CD14-positive monocyte (primary cell): ENCODE measurements at regions not wholly inside any gene's neighbourhood (a gene's known extent, or its start where the extent isn't known, plus 50 kb on each side); places are given as distances from the start of the nearest gene placed in this dataset.

Source experiments
- DNase-seq, 3 donors: peaks; one replicate each; pipeline ENCODE4 v3.0.0-alpha.2; 2011 to 2022
- H2AFZ ChIP-seq: 2 replicates; pipeline ENCODE4 v1.6.0; 2012; ENCODE audit warnings: mild to moderate bottlenecking, low read depth, low read length, inconsistent platforms; ENCODE audit not compliant: insufficient read depth, poor library complexity, severe bottlenecking
- H3K27ac ChIP-seq, 2 donors: 1 replicate in 1 of 2; 2 replicates in 1 of 2; pipeline ENCODE4 v1.5.1; 2012 to 2013; ENCODE audit warnings: low read length in 2 of 2, control low read depth in 1 of 2, inconsistent platforms in 1 of 2, low read depth in 1 of 2, mild to moderate bottlenecking in 1 of 2
- H3K27me3 ChIP-seq, 2 donors: one replicate each; pipeline versions ENCODE4 v1.6.0 to v1.6.1; 2011 to 2013; ENCODE audit warnings: low read length in 2 of 2; ENCODE audit not compliant: control insufficient read depth in 2 of 2, insufficient read depth in 2 of 2
- H3K36me3 ChIP-seq, 2 donors: replicated peaks in 1 of 2; 1 replicate in 1 of 2; 2 replicates in 1 of 2; pipeline versions ENCODE4 v1.5.1 to v1.6.1; 2012 to 2013; ENCODE audit warnings: low read length in 2 of 2, control low read depth in 1 of 2, inconsistent platforms in 1 of 2, mild to moderate bottlenecking in 1 of 2; ENCODE audit not compliant: insufficient read depth in 2 of 2, control insufficient read depth in 1 of 2
- H3K4me1 ChIP-seq, 2 donors: 1 replicate in 1 of 2; 2 replicates in 1 of 2; pipeline versions ENCODE4 v1.5.1 to v1.6.1; 2012 to 2013; ENCODE audit warnings: low read length in 2 of 2, control low read depth in 1 of 2, inconsistent platforms in 1 of 2, mild to moderate bottlenecking in 1 of 2, moderate library complexity in 1 of 2; ENCODE audit not compliant: insufficient read depth in 2 of 2, control insufficient read depth in 1 of 2
- H3K4me2 ChIP-seq: replicated peaks from 2 replicates; pipeline ENCODE3; 2012; ENCODE audit warnings: low read length, moderate library complexity, mild to moderate bottlenecking; ENCODE audit not compliant: poor library complexity, severe bottlenecking; ENCODE audit errors: extremely low read depth
- H3K4me3 ChIP-seq, 3 experiments: fragments of 200-600 bp in 1 of 3; sonication (generic) in 1 of 3; replicated peaks in 1 of 3; 1 replicate in 2 of 3; 2 replicates in 1 of 3; pipeline ENCODE4 v1.5.1; 2011 to 2013; ENCODE audit warnings: low read length in 3 of 3, mild to moderate bottlenecking in 3 of 3, control low read depth in 2 of 3, low read depth in 2 of 3, inconsistent platforms in 1 of 3, moderate library complexity in 1 of 3
- H3K79me2 ChIP-seq: 2 replicates; pipeline ENCODE4 v1.6.0; 2012; ENCODE audit warnings: mild to moderate bottlenecking, control low read depth, inconsistent platforms, low read length, moderate library complexity; ENCODE audit not compliant: insufficient read depth
- H3K9ac ChIP-seq: 2 replicates; pipeline ENCODE4 v1.6.0; 2017; ENCODE audit warnings: low read length, mild to moderate bottlenecking; ENCODE audit not compliant: insufficient read depth, poor library complexity, severe bottlenecking
- H3K9me3 ChIP-seq, 2 donors: replicated peaks in 1 of 2; 1 replicate in 1 of 2; 2 replicates in 1 of 2; pipeline versions ENCODE4 v1.5.1 to v1.6.1; 2012 to 2013; ENCODE audit warnings: low read length in 2 of 2, control low read depth in 1 of 2; ENCODE audit not compliant: control insufficient read depth in 1 of 2, insufficient read depth in 1 of 2
- H4K20me1 ChIP-seq: 2 replicates; pipeline ENCODE4 v1.6.0; 2012; ENCODE audit warnings: mild to moderate bottlenecking, low read length, control low read depth, moderate library complexity; ENCODE audit not compliant: insufficient read depth
- H3K27ac Mint-ChIP-seq, 7 donors: one replicate each; pipeline ENCODE4 v1.8.0; 2020; ENCODE audit warnings: mild to moderate bottlenecking in 7 of 7, mixed read lengths in 7 of 7, moderate library complexity in 6 of 7, inconsistent platforms in 2 of 7
- H3K27me3 Mint-ChIP-seq, 3 donors: one replicate each; pipeline ENCODE4 v1.8.0; 2021 to 2022; ENCODE audit warnings: low read depth in 3 of 3, mild to moderate bottlenecking in 3 of 3, mixed read lengths in 3 of 3, moderate library complexity in 3 of 3, inconsistent platforms in 1 of 3
- H3K36me3 Mint-ChIP-seq, 2 donors: one replicate each; pipeline ENCODE4 v1.8.0; 2020; ENCODE audit warnings: mixed read lengths in 2 of 2, inconsistent platforms in 1 of 2, mild to moderate bottlenecking in 1 of 2
- H3K4me1 Mint-ChIP-seq: one replicate; pipeline ENCODE4 v1.8.0; 2020; ENCODE audit warnings: mild to moderate bottlenecking, mixed read lengths
- H3K4me3 Mint-ChIP-seq, 2 donors: one replicate each; pipeline ENCODE4 v1.8.0; 2020; ENCODE audit warnings: mild to moderate bottlenecking in 2 of 2, mixed read lengths in 2 of 2, moderate library complexity in 1 of 2
- H3K9me3 Mint-ChIP-seq, 7 donors: one replicate each; pipeline ENCODE4 v1.8.0; 2020 to 2022; ENCODE audit warnings: mixed read lengths in 7 of 7, mild to moderate bottlenecking in 6 of 7, moderate library complexity in 6 of 7, inconsistent platforms in 2 of 7
- CTCF ChIP-seq: fragments of 200-600 bp; IDR thresholded peaks from one replicate; pipeline ENCODE4 v1.8.0; 2022; ENCODE audit warnings: antibody characterized with exemption, mild to moderate bottlenecking
- WGBS: methylation state at CpG from one replicate; pipeline ENCODE4 v1.1.5; 2013; ENCODE audit warnings: missing lambda C conversion rate; ENCODE audit not compliant: insufficient coverage; 5-methylcytosine and 5-hydroxymethylcytosine counted together
- intact Hi-C, 2 donors: fragments of 100-400 bp; cut with micrococcal nuclease; formaldehyde crosslinking; loops; one replicate each; pipeline versions ENCODE4 v1.15.0 to v1.15.1; 2023

DNA sequence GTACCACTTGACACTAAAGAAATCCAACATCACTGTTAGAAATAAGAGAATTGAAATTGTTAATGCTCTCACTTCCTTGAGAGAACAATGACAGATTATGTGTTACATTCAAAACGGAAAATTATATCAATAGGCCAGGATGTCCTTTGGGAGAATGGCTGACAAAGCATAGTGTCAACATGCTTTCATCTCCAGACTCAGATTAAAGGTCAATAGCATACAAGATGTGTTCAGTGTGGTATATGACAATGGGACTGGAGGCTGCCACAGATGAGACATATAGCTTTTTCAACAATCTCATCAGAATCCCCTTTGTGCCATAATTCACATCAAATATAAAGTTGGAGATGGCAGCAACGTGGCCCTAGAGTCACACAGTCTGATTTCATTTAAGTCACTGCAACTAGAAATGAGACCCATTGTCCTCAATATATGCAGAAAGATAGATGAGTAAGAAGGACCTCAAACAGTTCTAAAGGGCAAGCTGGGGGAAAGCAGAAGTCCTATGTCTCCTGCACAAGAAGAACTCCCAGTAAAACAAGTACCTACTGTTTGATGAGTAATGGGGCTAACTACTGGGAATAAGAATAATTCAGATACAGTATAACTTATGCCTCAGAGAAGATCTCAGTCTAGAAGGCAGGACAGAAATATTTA, 327.9 kb downstream of the TTLL7 start:
- intact Hi-C loops: no loop called here
- Mint-ChIP-seq H3K36me3 (no peaks in the 10 kb centered on the region), H3K4me3 (no peak overlapping the region), H3K4me1 (no peaks in the 10 kb centered on the region), H3K27ac (no peak overlapping the region), H3K27me3 (no peaks in the 10 kb centered on the region), H3K9me3 (peaks cover 4 to 10% (median 6%) of the 10 kb centered on the region in 7 donors)
- Histone ChIP-seq H3K27me3 (no peaks in the 10 kb centered on the region), H3K27ac (no peak overlapping the region), H3K4me2 (no peak overlapping the region), H3K36me3 (no peaks in the 10 kb centered on the region), H3K4me3 (no peak overlapping the region), H2AFZ (no peak overlapping the region), H3K79me2 (no peaks in the 10 kb centered on the region), H3K9me3 (peaks cover 0 to 3% of the 10 kb centered on the region in 2 donors), H3K9ac (no peak overlapping the region), H3K4me1 (no peaks in the 10 kb centered on the region), H4K20me1 (no peaks in the 10 kb centered on the region)
- DNase-seq: no peak
- no peak for TF ChIP-seq CTCF
- WGBS: no CpG with 5 or more reads among the region's 2 CpGs

DNA sequence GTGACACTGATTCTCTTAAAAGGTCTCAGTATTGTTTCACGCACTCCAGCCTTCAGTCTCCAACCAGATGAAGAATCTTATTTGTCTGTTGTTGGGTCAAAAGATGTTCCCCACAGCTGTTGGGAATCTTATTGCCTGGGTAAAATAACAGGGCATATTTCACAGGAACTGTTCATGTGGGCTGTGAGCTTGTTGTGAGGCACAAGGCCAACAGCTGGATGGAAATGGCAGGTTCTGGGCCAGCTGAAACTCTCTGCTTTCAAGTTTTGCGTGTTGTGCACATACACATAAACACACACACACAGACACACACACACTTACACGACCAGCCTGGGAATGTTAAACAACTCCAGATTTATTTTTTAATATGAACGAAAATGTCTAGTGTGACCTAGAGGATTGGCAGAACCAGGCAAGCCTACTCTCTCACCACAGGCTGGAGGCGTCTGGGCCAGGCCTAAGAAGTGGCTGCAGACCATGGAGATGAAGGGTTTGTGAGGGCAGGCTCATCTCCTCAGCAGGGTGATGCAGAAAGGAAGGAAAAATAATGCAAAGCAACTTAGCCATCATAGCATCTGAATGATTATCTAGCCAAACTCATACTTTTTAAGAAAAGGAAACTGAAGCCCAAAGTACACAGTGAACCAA, 357.0 kb downstream of the TTLL7 start:
- Histone ChIP-seq H3K79me2 (no peaks in the 10 kb centered on the region), H2AFZ (no peak overlapping the region), H3K9me3 (peaks cover 0 to 2% of the 10 kb centered on the region in 2 donors), H3K4me2 (no peak overlapping the region), H4K20me1 (no peaks in the 10 kb centered on the region), H3K36me3 (no peaks in the 10 kb centered on the region), H3K4me1 (no peaks in the 10 kb centered on the region), H3K4me3 (no peak overlapping the region), H3K9ac (no peak overlapping the region), H3K27me3 (no peaks in the 10 kb centered on the region), H3K27ac (no peak overlapping the region)
- Mint-ChIP-seq H3K9me3 (peaks cover 0 to 11% (median 3%) of the 10 kb centered on the region in 7 donors), H3K27me3 (peaks cover 0 to 1% (median 0%) of the 10 kb centered on the region in 3 donors), H3K36me3 (no peaks in the 10 kb centered on the region), H3K27ac (peak overlapping the region in 1 of 7 donors; percentile 36), H3K4me3 (no peak overlapping the region), H3K4me1 (no peaks in the 10 kb centered on the region)
- intact Hi-C loops: no loop called here
- TF ChIP-seq CTCF: no peak
- 100% methylated on average over 1 of the region's 5 CpGs for WGBS
- DNase-seq: no peak
